Mesothelial cell of epicardium (in vitro differentiated cells): ENCODE measurements at regions not wholly inside any gene's neighbourhood (a gene's known extent, or its start where the extent isn't known, plus 50 kb on each side); places are given as distances from the start of the nearest gene placed in this dataset.

Source experiments
- DNase-seq, 2 experiments: peaks; one replicate each; pipeline ENCODE4 v3.0.0; 2021; ENCODE audit warnings: low spot score in 2 of 2; ENCODE audit not compliant: unreplicated experiment in 2 of 2
- H3K27ac Mint-ChIP-seq: 2 replicates; pipeline ENCODE4 v1.8.0; 2021; ENCODE audit warnings: mixed read lengths
- H3K27me3 Mint-ChIP-seq: 2 replicates; pipeline ENCODE4 v1.8.0; 2021; ENCODE audit warnings: low read depth, mixed read lengths
- H3K36me3 Mint-ChIP-seq: 2 replicates; pipeline ENCODE4 v1.8.0; 2021; ENCODE audit warnings: mixed read lengths
- H3K4me1 Mint-ChIP-seq: 2 replicates; pipeline ENCODE4 v1.8.0; 2021; ENCODE audit warnings: mixed read lengths
- H3K4me3 Mint-ChIP-seq: 2 replicates; pipeline ENCODE4 v1.8.0; 2021; ENCODE audit warnings: mild to moderate bottlenecking, moderate library complexity, mixed read lengths
- H3K9me3 Mint-ChIP-seq: 2 replicates; pipeline ENCODE4 v1.8.0; 2021; ENCODE audit warnings: mixed read lengths
- CTCF ChIP-seq: fragments of 200-600 bp; sonication (generic); IDR thresholded peaks from one replicate; pipeline ENCODE4 v1.5.0; 2021; ENCODE audit warnings: antibody characterized with exemption; ENCODE audit not compliant: unreplicated experiment

DNA sequence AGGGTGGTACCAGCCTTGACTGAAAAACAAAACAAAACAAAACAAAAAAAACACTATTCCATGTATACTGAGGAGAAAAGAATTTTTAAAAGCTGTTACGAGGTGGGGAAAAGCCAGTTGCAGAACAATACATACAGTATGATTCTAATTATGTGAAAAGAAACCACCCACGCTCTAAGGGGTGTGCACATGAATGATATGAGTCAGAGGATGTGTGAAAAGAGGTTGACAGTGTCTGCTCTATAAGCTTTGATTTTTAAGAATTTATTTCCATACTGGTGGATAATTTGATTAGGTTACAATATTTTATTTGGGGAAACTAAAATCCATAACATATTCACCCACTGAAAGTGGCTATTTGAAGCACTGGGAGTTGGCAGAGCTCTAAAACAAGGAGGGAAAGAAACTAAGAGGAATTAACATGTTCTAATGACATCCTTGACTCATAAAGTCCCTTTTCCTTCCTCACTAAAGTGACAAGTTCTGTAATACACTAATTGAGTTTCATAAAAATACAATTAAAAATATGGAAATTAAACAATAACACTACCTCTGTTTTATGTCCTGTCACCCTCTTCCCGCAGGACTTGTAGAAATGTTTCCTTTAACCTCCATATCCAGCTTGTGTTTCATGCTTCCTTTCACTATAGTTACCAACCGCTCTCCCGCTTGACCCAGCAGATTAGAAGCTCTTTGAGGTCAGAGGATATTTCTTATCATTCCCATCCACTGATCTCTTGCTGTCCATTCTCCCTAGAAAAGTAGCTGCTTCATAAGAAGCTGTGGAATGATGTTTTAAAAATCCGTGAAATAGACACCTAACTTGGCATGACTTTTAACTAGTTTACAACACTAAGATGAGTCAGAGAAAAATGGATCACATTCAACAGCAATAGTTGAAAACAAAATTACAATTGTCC, 118.6 kb upstream of the CCDC28A start:
- H3K27ac Mint-ChIP-seq, result no peak overlapping the region
- no peaks in the 10 kb centered on the region for H3K27me3 Mint-ChIP-seq
- no peak overlapping the region for H3K4me3 Mint-ChIP-seq
- H3K4me1 Mint-ChIP-seq, result peaks cover 5% of the 10 kb centered on the region
- no peaks in the 10 kb centered on the region for H3K36me3 Mint-ChIP-seq
- no peaks in the 10 kb centered on the region for H3K9me3 Mint-ChIP-seq
- no peak for TF ChIP-seq CTCF
- no peak for DNase-seq

DNA sequence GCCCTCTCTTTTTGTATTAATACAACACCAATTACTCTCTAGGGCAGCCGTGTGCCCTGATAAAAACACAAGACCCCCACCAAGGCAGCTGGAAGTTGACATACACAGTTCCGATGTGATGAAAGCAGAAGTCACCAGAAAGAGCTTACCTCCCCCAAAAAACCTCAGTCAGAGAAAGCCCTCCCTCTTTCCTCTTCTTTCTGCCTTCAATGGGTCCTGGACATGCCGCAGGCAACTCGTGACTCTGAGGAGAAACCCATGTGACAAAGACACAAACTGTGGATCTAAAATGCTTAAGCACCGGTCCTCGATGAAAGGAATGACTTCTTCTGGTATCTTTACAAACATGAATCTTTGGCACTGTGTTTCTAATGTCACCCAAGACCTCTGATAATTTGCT, 117.7 kb upstream of the CCDC28A start:
- no peak overlapping the region for H3K4me3 Mint-ChIP-seq
- H3K9me3 Mint-ChIP-seq, result no peaks in the 10 kb centered on the region
- no peaks in the 10 kb centered on the region for H3K36me3 Mint-ChIP-seq
- DNase-seq, result no peak
- no peak for TF ChIP-seq CTCF
- H3K4me1 Mint-ChIP-seq, result peaks cover 5% of the 10 kb centered on the region
- H3K27ac Mint-ChIP-seq, result no peak overlapping the region
- no peaks in the 10 kb centered on the region for H3K27me3 Mint-ChIP-seq

DNA sequence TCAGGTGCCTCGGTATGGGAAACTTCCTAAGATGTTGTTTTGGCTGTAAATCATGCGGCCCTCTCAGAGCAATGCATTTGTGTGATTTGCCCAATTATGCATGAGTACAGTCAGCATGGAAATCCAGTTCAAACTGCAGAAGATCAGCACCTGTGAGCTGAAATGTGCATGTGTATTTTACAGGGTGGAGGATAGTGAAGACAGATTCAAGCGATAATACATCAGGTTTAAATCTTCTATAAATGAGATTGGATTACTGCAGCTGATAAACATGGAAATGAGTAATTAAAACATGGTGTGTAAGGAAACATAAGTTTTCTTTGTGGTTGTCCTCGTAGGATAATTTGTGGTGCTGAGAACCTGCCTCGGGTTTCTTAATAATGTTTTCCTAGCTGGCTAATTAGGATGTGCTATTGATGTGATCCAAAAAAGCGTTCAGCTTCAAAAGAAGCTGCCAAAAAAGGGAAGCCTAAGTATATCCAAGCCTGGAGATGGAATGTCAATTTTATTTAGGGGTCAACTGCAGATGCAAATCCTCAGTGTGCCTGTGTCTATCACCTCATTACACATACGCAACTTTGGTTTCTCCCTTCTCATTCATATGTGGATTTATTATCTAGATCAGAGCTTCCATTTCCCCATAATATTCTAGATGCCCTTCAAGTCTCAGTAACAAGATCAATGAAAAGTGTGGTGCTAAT, 117.1 kb upstream of the CCDC28A start:
- no peak for TF ChIP-seq CTCF
- Mint-ChIP-seq H3K27me3 (no peaks in the 10 kb centered on the region), H3K36me3 (no peaks in the 10 kb centered on the region), H3K27ac (no peak overlapping the region), H3K9me3 (no peaks in the 10 kb centered on the region), H3K4me3 (no peak overlapping the region), H3K4me1 (peaks cover 5% of the 10 kb centered on the region)
- DNase-seq, result no peak

DNA sequence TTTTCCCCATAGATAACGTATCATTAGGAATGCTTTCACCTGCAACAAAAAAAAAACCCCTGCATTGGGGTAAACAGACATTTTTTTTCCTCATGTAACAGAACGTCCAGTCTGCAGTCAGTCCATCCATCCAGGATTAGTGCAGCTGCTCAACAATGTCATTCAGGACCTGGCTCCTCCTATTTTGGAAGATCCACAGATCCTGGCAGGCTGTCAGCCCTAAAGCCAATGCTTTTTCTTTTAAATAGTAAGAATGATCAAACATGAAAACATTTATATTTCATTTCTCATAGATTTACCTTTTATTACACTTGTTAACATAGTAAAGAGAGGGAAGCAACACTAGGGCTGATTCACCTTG, 116.5 kb upstream of the CCDC28A start:
- no peaks in the 10 kb centered on the region for H3K9me3 Mint-ChIP-seq
- no peaks in the 10 kb centered on the region for H3K36me3 Mint-ChIP-seq
- H3K27me3 Mint-ChIP-seq, result no peaks in the 10 kb centered on the region
- DNase-seq, result no peak
- H3K4me1 Mint-ChIP-seq, result peaks cover 5% of the 10 kb centered on the region
- no peak for TF ChIP-seq CTCF
- H3K4me3 Mint-ChIP-seq, result no peak overlapping the region
- H3K27ac Mint-ChIP-seq, result no peak overlapping the region

- Mint-ChIP-seq H3K4me3 (no peak overlapping the region), H3K4me1 (peaks cover 7% of the 10 kb centered on the region), H3K27ac (no peak overlapping the region), H3K36me3 (no peaks in the 10 kb centered on the region), H3K27me3 (no peaks in the 10 kb centered on the region), H3K9me3 (no peaks in the 10 kb centered on the region)
- no peak for DNase-seq
- TF ChIP-seq CTCF, result no peak
Observed at GRCh38 chr6:138659998-138660397, 113.6 kb upstream of the CCDC28A start.
